ENCODE measurements at regions not wholly inside any gene's neighbourhood (a gene's known extent, or its start where the extent isn't known, plus 50 kb on each side); places are given as distances from the start of the nearest gene placed in this dataset.

GRCh38 chr3:26559227-26559626, 63.3 kb upstream of the LRRC3B start:
- TF ChIP-seq CTCF (IDR thresholded peaks at IDR 0.05; ENCODE audit: low read depth, low read length): no peak
- no peak for TF ChIP-seq EZH2phosphoT487 (IDR thresholded peaks at IDR 0.05; ENCODE audit: low read depth)

Data from OCI-LY3 (cell line).